Fibroblast of gingiva (primary cell): ENCODE measurements at regions not wholly inside any gene's neighbourhood (a gene's known extent, or its start where the extent isn't known, plus 50 kb on each side); places are given as distances from the start of the nearest gene placed in this dataset.

Experiments
- DNase-seq: peaks from one replicate; pipeline ENCODE4 v3.0.0-alpha.2; 2011; ENCODE audit warnings: low read depth

DNA sequence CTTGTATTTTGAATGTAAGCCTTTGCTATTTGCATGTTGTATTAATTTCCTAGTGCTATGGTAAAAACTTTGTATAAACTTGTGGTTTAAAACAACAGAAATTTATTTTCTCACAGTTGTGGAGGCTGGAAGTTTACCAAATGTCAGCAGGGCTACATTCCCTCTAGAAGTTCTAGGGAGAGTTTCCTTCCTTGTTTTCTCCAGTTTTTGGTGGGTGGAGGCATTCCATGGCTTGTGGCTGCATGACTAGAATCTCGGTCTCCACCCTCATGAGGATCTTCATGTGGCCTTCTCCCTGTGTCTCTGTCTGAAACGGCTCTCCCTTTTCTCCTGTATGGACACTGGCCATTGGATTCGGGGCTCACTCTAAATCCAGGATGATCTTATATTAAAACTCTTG, 482.2 kb upstream of the GOT2 start:
- DNase-seq: no peak

DNA sequence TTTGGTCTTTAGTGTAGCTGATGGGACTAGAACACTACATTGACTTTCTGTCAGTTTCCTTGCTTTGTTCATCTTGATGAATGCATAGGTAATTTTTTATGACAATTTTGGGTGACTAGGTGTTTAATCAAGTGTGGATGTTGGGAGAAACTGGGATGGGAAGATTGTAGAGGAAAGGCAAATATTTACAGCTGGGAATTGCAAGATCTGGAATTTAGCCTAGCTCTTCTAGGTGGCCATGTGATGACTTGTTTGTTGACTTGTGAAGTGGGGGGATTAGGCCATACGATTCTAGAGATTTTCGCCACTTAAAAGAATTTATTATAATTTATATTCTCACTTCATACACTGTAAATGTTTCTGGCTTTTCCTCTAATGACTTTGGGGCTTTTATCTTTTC, 480.3 kb upstream of the GOT2 start:
- no peak for DNase-seq

DNA sequence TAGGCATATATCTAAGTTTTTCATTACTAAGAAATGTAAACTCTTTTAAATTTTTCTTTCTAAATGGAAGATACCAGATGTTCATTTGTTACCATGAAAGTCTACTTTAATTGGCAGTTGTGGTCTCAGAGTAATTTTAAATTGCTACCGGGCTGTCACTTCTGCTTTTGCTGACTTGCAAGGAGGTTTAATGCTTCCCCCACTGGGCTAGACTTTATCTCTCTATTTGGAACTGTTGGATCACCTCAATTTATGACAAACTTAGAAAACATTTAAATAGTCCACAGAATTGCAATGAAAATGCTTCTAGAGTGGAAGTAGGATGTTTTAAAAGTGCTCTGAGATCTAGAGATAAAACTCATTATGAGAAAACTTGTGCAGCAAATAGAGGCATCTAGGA, 479.8 kb upstream of the GOT2 start:
- no peak for DNase-seq

DNA sequence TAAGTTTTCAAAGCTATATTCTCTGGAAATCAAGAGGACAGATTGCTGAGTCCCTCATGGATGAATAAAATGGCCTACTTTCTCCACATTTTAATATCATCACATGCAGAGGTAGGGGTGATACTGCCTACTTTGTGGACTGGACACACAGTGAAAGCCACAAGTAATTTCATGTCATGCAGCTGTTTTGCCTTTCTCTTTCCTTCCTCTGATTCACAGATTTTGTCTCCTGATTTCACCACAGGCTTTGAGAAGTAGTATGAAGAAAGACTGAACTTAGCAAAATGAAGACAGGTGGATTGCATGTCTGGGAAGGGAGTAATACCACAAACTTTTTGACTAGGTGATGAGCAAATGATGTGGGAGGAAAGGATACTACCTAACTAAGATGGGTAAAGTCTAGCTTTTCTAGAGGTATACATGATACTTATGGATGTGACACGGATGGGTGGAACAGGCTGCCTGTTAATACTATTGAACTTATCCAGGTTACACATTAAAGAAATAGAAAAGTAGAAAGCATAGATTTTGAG, 478.4 kb upstream of the GOT2 start:
- no peak for DNase-seq

DNA sequence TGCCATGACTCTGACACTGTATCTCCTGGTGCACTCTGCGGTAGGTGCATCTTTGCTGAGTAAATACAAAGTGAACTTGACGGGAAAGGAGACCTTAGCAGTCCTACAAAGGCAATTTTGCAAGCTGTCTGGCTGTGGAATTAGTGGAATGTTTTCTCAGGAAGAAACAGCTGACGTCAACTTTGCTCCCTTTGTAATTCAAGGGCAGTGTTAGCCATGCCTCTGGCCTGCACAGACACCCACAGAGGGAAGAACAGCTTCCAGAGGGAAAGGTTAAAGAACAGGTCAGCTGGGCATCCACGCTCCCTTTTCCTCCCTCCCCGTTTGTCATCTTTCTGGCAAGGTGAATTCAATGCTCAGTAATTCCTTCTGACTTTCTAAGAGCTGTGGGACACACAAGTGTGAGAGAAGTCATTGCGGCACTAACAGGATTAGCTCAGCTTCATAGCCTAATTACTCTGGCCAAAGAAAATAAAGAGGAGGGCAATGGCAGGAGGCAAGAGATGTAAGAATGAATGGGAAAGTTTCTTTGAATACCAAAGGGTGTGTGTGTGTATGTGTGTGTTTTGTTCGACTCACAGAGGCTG, 476.9 kb upstream of the GOT2 start:
- DNase-seq: peak; percentile 50

DNA sequence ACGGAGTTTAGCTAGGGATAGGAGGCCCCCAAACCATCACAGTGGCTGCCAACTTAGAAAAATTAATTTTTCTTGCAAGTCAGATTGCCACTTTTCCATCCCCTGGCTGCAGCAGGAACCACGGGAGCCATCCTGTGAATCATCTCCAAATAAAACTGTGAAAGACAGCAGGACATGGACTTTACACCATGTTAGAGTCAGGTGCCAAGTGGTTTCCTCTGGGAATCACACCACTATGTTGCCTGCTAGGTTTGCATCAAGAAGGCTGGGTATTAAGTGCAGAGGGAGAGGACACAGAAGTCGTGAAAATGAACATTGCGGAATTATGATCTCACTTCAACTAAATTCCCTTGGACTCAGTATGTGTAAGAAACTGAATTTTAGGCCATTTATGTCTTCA, 471.3 kb upstream of the GOT2 start:
- DNase-seq: no peak

DNA sequence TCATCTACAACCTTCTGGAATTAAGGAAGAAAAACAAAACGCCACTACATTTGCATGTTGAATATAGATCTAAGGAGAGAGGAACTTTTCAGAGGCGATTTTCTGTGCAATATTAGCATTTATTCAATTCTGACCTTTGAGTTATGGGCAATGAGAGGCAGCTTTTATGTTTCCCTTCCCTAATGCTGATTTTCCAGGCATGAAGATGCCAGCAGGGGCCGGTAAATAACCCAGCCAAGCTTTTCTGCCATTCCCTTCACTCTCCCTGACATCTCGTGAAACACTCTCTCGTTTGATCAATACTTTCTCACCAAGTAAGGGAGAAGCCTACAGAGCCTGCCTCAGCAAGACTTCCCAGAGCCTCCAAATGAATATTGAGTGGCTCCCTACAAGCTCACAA, 470.5 kb upstream of the GOT2 start:
- no peak for DNase-seq

DNA sequence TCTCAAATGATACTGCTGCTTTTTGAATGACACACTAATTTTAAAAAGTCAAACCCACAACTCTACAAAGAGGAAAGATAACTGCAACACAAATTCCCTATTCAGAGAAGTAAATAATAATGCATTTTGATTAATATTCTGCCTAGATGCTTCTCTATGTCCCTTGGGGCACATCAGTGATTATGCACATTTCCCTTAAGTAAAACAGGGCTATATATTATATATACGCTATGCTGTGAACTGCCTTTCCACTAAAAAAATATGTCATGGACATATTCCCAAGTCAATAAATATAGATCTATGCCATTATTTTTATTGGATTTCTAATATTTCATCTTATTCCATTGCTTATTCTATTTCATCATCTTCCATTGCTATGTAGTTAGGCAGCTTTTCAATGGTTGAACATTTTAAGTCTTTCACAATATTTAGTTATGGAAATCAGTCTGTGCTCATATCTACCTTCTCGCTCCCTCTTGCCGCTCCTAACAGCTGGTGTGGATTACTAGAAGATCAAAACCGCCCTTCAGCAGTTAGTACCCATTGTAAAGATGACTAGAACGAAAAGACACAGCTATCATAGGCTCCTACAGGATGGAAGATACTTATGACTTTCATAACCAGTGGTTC, 468.2 kb upstream of the GOT2 start:
- DNase-seq: no peak

DNA sequence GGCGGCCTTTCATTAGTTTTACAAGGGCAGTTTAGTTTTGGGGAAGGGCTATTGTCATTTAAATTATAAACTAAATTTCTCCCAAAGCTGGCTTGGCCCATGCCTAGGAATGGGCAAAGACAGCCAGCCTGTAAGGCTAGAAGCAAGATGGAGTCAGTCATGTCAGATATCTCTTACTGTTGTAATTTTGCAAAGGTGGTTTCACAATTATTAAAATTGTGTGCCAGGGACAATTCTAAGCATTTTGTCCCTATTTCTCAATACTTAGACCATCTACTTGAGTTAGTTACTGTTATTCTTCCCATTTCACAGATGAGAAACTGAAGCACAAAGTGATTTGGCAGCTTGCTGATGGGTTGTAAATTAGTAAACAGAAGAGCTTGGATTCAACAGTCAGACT, 467.7 kb upstream of the GOT2 start:
- DNase-seq: no peak

DNA sequence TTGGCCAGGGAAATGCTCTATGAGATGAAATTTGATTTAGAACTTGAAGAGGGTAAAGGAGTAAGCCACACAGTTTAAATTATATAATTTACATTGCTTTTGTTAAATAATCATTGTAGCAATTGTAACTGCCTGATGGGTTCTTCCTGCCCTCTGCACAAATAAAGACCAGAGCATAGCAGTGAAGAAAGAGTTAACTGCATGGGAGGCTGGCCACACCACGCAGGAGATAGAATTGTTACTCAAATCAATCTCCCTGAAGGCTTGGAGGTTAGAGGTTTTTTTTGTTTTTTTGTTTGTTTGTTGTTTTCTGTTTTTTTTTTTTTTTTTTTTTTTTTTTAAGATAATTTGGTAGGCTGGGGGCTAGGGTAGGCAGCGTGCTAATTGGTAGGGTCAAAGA, 467.0 kb upstream of the GOT2 start:
- no peak for DNase-seq

DNA sequence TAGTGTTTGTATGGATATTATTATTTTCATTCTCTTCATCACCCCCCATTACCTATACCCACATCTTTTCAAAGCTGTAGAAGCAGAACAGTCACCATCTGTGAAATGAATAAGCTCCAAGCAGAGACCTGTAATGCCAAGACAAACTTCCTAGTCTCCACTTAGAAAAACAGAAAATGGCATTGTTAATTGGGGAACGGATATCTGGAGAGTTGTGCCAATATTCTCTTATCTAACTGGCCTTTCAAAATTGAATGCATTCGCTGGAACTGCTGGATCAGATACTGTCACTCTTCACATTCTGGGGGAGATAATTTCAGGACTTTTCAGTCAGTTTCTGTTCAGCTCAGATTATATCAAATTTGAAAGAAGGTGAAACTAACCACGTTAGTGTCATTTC, 464.4 kb upstream of the GOT2 start:
- DNase-seq: no peak

DNA sequence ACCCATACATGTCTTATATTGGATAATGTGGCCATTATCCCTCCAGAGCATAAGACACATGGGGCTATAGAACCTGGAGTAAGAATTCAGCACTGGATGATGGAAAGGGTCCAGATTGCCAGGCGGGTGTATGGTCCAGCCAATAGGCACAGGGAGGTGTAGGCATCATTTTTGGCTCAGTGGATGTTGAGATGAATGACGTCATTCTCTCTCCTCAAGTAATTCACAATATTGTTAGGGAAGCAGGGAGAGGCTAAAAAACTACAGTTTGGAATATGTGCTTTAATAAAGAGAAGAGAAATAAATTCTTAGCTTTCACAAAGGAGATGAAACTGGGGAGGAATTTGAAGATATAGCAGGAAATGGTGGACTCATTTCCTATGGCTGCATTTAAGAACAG, 461.1 kb upstream of the GOT2 start:
- no peak for DNase-seq

DNA sequence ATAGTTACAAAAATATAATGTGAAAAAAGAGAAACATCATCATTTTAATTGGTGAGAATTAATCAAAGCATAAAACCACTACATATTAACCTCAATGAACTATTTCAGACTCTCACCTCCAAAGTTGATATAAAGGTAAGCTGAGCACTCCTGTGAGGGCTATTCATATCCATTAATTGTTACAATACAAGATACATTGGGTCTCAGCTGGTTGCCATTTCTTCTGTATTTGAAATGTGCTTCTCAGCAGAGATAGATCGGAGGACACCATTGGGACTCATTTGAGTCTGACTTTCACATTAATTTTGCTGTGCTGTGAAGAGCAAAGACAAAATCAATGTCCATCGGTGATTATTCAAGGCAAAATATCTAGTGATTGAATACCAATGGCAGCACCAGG, 459.5 kb upstream of the GOT2 start:
- DNase-seq: no peak

DNA sequence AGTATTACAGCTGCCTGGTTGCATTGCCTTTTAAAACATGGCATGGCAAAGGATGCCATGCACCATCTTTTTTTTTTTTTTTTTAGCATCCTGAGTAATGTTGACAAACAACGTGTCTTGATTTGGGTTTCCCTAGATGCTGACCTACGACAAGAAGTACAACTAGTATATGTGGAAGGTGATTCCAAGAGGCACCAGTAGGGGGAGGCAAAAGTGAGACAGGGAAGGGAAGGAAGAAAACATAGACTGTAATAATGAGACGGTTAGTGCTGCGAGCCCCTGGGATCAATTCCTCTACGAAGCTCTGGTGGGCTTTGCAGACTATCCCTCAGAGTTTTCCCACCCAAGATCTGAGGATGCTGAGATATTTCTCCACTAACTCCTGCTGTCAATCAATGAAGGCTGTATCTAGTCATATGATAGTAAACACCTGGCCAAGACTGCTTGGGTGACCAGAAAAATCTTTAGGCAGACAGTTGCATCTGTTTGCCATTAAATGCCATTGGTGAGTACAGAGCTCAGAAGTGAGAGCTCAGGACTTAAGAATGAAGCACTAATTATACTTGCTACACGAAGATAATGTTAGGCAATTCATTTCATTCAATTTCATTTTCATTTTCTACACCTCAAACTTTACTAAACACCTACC, 458.6 kb upstream of the GOT2 start:
- DNase-seq: no peak

DNA sequence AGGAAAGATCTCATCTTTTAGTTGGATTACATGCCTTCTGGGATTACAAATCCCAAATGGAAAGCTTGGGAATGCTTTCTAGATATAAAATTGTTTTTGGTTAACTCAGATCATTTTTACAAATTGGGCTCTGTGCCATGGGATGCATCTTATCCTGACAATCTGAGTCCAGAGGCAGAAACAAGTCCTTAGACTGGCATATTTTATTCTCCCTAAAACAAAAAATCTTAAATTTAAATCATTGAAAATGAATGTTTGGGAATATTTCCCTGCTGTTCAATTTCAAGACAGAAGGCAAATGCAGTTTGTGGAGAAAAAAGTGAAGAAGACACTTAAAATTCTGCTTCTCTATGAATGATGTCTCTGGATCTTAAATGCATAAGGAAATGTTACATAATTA, 456.6 kb upstream of the GOT2 start:
- no peak for DNase-seq

DNA sequence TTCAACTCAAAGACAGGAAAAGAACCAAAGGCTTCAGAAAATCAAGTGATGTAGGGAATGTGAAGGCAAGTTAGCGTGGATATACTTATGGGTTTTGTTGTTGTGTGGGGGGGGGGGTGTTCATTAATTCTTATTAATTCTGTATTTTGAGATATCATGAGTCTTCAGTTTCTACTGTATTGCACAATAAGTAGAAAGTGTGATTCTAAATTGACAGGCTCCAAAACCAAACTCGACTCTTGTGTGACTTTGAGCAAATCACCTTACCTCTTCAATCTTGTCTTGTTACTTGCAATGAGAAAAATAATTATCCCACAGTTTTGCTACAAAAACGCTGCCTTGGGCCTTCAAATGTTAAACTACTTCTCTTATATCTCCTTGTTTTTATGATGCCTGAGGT, 453.9 kb upstream of the GOT2 start:
- no peak for DNase-seq

DNA sequence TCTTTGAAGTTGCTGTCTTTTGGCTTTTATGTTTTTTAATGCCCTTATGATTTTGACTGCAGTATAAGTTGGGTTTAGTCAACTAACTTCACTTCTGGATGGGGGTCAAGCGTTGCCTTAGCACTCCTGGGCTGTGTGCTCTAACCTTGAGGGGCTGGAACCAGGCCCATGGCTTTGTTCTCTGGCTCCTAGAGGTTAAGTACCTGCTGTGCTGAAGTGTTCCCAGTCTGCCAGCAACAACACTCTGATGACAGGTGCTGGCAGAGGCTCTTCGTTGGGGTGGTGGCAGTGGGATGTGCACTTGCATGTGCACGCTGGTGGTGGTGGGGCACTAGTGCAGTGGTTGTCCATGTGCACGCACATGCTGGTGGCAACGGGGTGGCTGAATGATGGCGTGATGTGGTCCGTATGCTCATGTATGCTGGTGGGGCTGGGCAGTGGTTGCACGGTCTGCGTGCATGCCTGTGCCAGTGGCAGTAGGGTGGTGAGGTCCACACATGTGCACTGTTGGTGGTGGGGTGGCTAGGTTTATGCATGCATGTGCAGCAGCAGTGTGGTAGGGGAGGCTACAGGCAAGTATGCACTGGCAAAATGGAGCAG, 447.8 kb upstream of the GOT2 start:
- no peak for DNase-seq

DNA sequence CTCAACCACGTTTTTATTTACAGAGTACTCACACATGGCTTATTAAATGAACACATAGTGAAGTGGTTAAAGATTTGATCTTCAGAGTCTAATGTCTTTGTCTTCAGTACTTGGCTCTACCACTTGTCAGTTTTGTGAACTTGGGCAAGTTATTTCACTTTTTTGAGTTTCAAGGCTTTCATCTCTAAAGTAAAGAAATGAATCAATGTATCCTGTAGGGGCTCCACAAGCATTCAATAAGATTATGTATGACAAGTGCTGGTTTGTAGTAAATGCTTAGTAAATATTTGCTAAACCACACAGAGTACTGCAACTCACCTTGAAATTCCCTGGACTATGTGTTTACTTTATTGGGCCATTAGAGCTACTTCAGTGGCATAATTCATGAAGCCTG, 446.0 kb upstream of the GOT2 start:
- no peak for DNase-seq

DNA sequence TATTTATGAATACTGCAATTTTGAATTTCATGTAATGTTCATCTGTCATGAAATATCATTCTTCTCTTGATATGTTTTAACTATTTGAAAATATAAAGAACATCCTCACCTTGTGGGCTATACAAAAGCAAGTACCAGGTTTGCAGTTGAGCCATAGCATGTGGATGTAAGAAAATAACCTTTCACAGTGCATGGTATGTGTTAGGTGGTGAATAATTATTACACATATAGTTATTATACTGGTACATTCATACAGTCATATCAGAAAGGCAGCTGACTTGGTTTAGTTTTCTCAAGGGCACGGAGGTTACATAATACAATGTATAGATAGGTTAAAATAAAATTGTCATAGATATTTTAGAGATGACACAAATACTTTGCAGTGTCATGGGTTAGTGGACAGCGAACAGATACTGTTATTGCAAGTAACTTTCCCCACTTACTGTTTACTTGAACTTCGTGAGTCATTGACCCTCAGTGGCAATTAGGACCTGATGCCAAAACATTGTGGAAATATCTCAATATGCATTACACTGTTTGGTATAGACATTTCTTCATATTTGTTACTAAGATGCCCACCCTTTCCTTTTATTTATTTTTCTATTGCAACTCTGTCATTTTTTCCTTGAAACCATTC, 445.4 kb upstream of the GOT2 start:
- peak; percentile 45 for DNase-seq

DNA sequence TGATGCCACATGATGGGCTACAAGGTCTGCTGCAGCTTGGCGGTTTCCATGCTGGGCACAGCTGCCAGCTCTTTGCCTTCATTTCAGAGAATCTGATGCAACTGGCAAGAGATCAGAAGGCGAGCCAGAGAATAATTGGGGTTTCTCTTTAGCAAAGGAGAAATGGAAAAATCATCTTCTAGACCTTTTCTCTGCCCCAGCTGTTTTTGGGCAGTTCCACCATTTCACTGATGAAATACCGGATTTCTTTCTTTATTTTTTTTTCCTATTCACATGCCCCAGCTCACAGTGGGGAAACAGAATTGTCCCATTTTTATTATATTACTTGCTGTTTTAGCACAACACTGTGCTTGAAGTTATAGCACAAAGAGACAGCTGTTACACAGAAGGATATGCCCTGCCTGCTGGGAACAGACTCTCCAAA, 439.3 kb upstream of the GOT2 start:
- no peak for DNase-seq

DNA sequence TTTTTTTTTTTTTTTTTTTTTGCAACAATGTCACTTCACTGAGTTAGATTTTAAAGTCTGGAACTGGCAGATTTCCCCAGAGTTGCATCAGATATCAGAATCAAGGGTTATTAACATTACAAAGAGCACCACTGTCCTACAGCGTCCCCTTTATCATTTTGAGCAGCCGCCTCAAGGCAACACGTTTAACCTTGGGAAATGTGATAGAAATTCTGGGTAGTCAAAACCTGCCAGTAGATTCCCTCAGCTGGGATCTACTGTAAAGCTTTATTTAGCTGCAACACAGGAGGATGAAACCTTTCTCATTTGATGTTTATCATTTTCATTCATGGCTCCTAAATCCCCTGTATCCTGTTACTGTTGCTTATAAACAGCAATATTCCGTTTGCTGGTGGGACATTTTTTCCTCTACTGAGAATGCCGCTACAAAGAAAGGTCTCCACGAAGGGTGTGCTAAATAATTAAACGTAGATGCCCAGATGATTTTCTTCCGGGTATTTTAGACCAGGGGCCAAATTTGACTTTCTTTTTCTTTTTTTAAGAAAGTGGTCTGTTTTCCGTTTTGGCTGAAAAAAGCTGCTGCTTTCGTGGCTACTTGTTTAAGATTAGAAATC, 436.1 kb upstream of the GOT2 start:
- DNase-seq: no peak

DNA sequence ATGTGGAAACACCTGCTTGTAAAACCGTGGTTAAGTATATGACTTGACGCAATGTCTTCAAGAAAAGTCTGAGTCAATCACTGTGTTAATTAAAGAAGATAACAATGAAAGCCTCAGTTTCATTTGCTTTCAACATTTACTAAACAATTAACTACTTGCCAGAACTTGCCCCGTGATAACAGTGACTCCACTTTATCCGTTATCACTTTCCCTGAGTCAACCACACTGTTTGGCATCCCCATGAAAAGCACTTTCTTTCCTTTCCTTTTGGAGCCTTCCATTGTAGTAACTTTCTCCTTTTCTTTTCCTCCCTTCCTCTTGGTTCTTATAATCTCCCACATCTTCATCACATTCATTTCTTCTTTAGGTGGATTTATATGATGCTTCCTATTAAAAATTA, 435.1 kb upstream of the GOT2 start:
- DNase-seq: no peak
